Vagina (tissue), 2 donors: ENCODE measurements at regions not wholly inside any gene's neighbourhood (a gene's known extent, or its start where the extent isn't known, plus 50 kb on each side); places are given as distances from the start of the nearest gene placed in this dataset.

Experiments
- POLR2AphosphoS5 ChIP-seq, 2 donors: sonication (generic); formaldehyde crosslinking; IDR thresholded peaks; one replicate each; pipeline ENCODE4 v1.9.0; 2017; ENCODE audit warnings: antibody characterized with exemption in 2 of 2, mild to moderate bottlenecking in 2 of 2, low read depth in 1 of 2; ENCODE audit not compliant: insufficient read depth in 1 of 2
- TF ChIP-seq, protein P1 (sequence below), 3 experiments: fragments of 450-650 bp in 2 of 3; fragments of 200-600 bp in 1 of 3; sonication (generic) in 1 of 3; IDR thresholded peaks; one replicate each; pipeline ENCODE4 v1.5.1; 2017 to 2019; ENCODE audit warnings: antibody characterized with exemption in 3 of 3, mild to moderate bottlenecking in 2 of 3, moderate library complexity in 2 of 3

- TF ChIP-seq POLR2AphosphoS5 (IDR thresholded peaks at IDR 0.05; ENCODE audit: insufficient read depth in 1 of 2, low read depth in 1 of 2), result no peak
- TF ChIP-seq, protein P1, sequence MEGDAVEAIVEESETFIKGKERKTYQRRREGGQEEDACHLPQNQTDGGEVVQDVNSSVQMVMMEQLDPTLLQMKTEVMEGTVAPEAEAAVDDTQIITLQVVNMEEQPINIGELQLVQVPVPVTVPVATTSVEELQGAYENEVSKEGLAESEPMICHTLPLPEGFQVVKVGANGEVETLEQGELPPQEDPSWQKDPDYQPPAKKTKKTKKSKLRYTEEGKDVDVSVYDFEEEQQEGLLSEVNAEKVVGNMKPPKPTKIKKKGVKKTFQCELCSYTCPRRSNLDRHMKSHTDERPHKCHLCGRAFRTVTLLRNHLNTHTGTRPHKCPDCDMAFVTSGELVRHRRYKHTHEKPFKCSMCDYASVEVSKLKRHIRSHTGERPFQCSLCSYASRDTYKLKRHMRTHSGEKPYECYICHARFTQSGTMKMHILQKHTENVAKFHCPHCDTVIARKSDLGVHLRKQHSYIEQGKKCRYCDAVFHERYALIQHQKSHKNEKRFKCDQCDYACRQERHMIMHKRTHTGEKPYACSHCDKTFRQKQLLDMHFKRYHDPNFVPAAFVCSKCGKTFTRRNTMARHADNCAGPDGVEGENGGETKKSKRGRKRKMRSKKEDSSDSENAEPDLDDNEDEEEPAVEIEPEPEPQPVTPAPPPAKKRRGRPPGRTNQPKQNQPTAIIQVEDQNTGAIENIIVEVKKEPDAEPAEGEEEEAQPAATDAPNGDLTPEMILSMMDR (IDR thresholded peaks at IDR 0.05), result no peak
Measured at GRCh38 chrX:9378980-9379696, 85.7 kb upstream of the TBL1X start.
